Caco-2 (cell line): ENCODE measurements at regions not wholly inside any gene's neighbourhood (a gene's known extent, or its start where the extent isn't known, plus 50 kb on each side); places are given as distances from the start of the nearest gene placed in this dataset.

Experiments used
- BruUV-seq: library from RNA; stranded (reverse); fragments of 400-500 nt; replicated peaks from 2 replicates; lab custom pipeline; 2021; lab: Mats Ljungman, UMichigan
- CTCF ChIA-PET: fragments of 300-600 bp; sonication (Branson Sonifier 250); formaldehyde crosslinking; loops from one replicate; lab custom pipeline; 2022; ENCODE audit warnings: antibody characterized with exemption; lab: Charles Lee
- POLR2A ChIA-PET: fragments of 300-600 bp; sonication (Branson Sonifier 250); formaldehyde crosslinking; loops from one replicate; lab custom pipeline; 2022; ENCODE audit warnings: antibody characterized with exemption; lab: Charles Lee
- DNase-seq, 2 experiments: peaks; one replicate each; pipeline versions ENCODE4 v3.0.0 to v3.0.0-alpha.2; 2020 to 2022
- H3K27me3 ChIP-seq: replicated peaks from 2 replicates; pipeline ENCODE4 v1.6.0; 2011; ENCODE audit warnings: low read length; ENCODE audit not compliant: control insufficient read depth, insufficient read depth
- H3K36me3 ChIP-seq: 2 replicates; pipeline ENCODE4 v1.5.1; 2011; ENCODE audit warnings: low read length; ENCODE audit not compliant: control insufficient read depth, insufficient read depth
- H3K4me1 ChIP-seq: fragments of 250-450 bp; sonication (Bioruptor Pico); 2 replicates; pipeline ENCODE4 v1.5.1; 2020; ENCODE audit warnings: mild to moderate bottlenecking
- H3K4me3 ChIP-seq: 2 replicates; pipeline ENCODE4 v1.5.1; 2011; ENCODE audit warnings: low read depth, mild to moderate bottlenecking, control low read depth, low read length
- H3K9me3 ChIP-seq: fragments of 250-450 bp; sonication (Bioruptor Pico); 2 replicates; pipeline ENCODE4 v1.5.1; 2020; ENCODE audit warnings: mild to moderate bottlenecking, moderate library complexity
- H3K27ac Mint-ChIP-seq: one replicate; pipeline ENCODE4 v1.8.0; 2022; ENCODE audit warnings: mixed read lengths; ENCODE audit not compliant: unreplicated experiment
- H3K27me3 Mint-ChIP-seq: one replicate; pipeline ENCODE4 v1.8.0; 2022; ENCODE audit warnings: mixed read lengths; ENCODE audit not compliant: insufficient read depth, unreplicated experiment
- H3K36me3 Mint-ChIP-seq: one replicate; pipeline ENCODE4 v1.8.0; 2022; ENCODE audit warnings: mild to moderate bottlenecking, mixed read lengths; ENCODE audit not compliant: insufficient read depth, unreplicated experiment
- H3K4me1 Mint-ChIP-seq: one replicate; pipeline ENCODE4 v1.8.0; 2022; ENCODE audit warnings: low read depth, mixed read lengths; ENCODE audit not compliant: unreplicated experiment
- H3K4me3 Mint-ChIP-seq: one replicate; pipeline ENCODE4 v1.8.0; 2022; ENCODE audit warnings: mild to moderate bottlenecking, moderate library complexity, mixed read lengths; ENCODE audit not compliant: unreplicated experiment
- H3K9me3 Mint-ChIP-seq: one replicate; pipeline ENCODE4 v1.8.0; 2022; ENCODE audit warnings: mixed read lengths; ENCODE audit not compliant: unreplicated experiment
- CTCF ChIP-seq, 2 experiments: fragments of 200-600 bp in 1 of 2; IDR thresholded peaks; 1 replicate in 1 of 2; 2 replicates in 1 of 2; pipeline versions ENCODE4 v1.5.1 to v1.8.0; 2011 to 2022; ENCODE audit warnings: antibody characterized with exemption in 1 of 2, control low read depth in 1 of 2, inconsistent platforms in 1 of 2, low read depth in 1 of 2, low read length in 1 of 2, mild to moderate bottlenecking in 1 of 2, moderate library complexity in 1 of 2; ENCODE audit not compliant: insufficient read depth in 1 of 2, severe bottlenecking in 1 of 2, unreplicated experiment in 1 of 2
- intact Hi-C: fragments of 100-400 bp; cut with micrococcal nuclease; formaldehyde crosslinking; loops from one replicate; pipeline ENCODE4 v1.10.0; 2022; ENCODE audit not compliant: unreplicated experiment

GRCh38 chr2:103335403-103335802, 573.6 kb downstream of the TMEM182 start:
- no peak overlapping the region for H3K27ac Mint-ChIP-seq
- Histone ChIP-seq H3K36me3 (no peaks in the 10 kb centered on the region), H3K9me3 (no peaks in the 10 kb centered on the region), H3K4me1 (no peaks in the 10 kb centered on the region), H3K27me3 (no peaks in the 10 kb centered on the region), H3K4me3 (no peak overlapping the region)
- peaks cover 6% of the 10 kb centered on the region for H3K27me3 Mint-ChIP-seq
- no peaks in the 10 kb centered on the region for H3K9me3 Mint-ChIP-seq
- POLR2A ChIA-PET, result no interaction called here
- TF ChIP-seq CTCF (IDR thresholded peaks at IDR 0.05; ENCODE audit: insufficient read depth in 1 of 2, low read depth in 1 of 2, low read length in 1 of 2, severe bottlenecking in 1 of 2, unreplicated experiment in 1 of 2), result no peak
- DNase-seq, result no peak
- H3K36me3 Mint-ChIP-seq, result no peaks in the 10 kb centered on the region
- H3K4me3 Mint-ChIP-seq, result no peak overlapping the region
- intact Hi-C loops, result no loop called here
- BruUV-seq, result no TSS peak
- CTCF ChIA-PET, result no interaction called here
- H3K4me1 Mint-ChIP-seq, result no peaks in the 10 kb centered on the region

- Mint-ChIP-seq H3K9me3 (no peaks in the 10 kb centered on the region), H3K36me3 (no peaks in the 10 kb centered on the region), H3K4me1 (no peaks in the 10 kb centered on the region), H3K27ac (no peak overlapping the region), H3K4me3 (no peak overlapping the region), H3K27me3 (peaks cover 6% of the 10 kb centered on the region)
- H3K4me3 ChIP-seq, result no peak overlapping the region
- no peaks in the 10 kb centered on the region for H3K27me3 ChIP-seq
- CTCF ChIA-PET, result no interaction called here
- DNase-seq, result no peak
- no peaks in the 10 kb centered on the region for H3K4me1 ChIP-seq
- BruUV-seq, result no TSS peak
- TF ChIP-seq CTCF (IDR thresholded peaks at IDR 0.05; ENCODE audit: insufficient read depth in 1 of 2, low read depth in 1 of 2, low read length in 1 of 2, severe bottlenecking in 1 of 2, unreplicated experiment in 1 of 2), result no peak
- intact Hi-C loops, result no loop called here
- POLR2A ChIA-PET, result no interaction called here
- H3K36me3 ChIP-seq, result no peaks in the 10 kb centered on the region
- H3K9me3 ChIP-seq, result no peaks in the 10 kb centered on the region
These were observed 577.0 kb downstream of the TMEM182 start for GRCh38 chr2:103338819-103339218.

- no peak for DNase-seq
- H3K4me3 Mint-ChIP-seq, result no peak overlapping the region
- no peak overlapping the region for H3K27ac Mint-ChIP-seq
- ChIA-PET POLR2A (no interaction called here), CTCF (no interaction called here)
- Histone ChIP-seq H3K27me3 (no peaks in the 10 kb centered on the region), H3K9me3 (no peaks in the 10 kb centered on the region), H3K4me1 (no peaks in the 10 kb centered on the region), H3K4me3 (no peak overlapping the region), H3K36me3 (no peaks in the 10 kb centered on the region)
- BruUV-seq, result no TSS peak
- H3K4me1 Mint-ChIP-seq, result no peaks in the 10 kb centered on the region
- H3K9me3 Mint-ChIP-seq, result no peaks in the 10 kb centered on the region
- intact Hi-C loops, result no loop called here
- TF ChIP-seq CTCF (IDR thresholded peaks at IDR 0.05; ENCODE audit: insufficient read depth in 1 of 2, low read depth in 1 of 2, low read length in 1 of 2, severe bottlenecking in 1 of 2, unreplicated experiment in 1 of 2), result no peak
- H3K27me3 Mint-ChIP-seq, result peaks cover 11% of the 10 kb centered on the region
- no peaks in the 10 kb centered on the region for H3K36me3 Mint-ChIP-seq
These were observed 584.9 kb downstream of the TMEM182 start for GRCh38 chr2:103346780-103347179.
